ENCODE measurements at regions not wholly inside any gene's neighbourhood (a gene's known extent, or its start where the extent isn't known, plus 50 kb on each side); places are given as distances from the start of the nearest gene placed in this dataset.
"Not testable (repeated sequence)": the region's sequence is repeated elsewhere in the genome, so short reads cannot be mapped to it uniquely, and the experiment has no call there.

DNA sequence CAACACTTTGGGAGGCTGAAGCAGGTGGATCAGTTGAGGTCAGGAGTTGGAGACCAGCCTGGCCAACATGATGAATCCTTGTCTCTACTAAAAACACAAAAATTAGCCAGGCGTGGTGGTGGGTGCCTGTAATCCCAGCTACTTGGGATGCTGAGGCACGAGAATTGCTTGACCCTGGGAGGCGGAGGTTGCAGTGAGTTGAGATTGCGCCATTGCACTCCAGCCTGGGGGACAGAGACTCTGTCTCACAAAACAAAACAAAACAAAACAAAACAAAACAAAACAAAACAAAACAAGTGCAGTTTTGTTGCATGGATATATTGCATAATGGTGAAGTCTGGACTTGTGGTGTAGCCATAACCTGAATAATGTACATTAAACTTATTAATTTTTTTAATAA lies 133.6 kb upstream of the ZNF217 start:
- DNase-seq (ENCODE audit: low spot score); ATAC-seq: not testable (repeated sequence)

DNA sequence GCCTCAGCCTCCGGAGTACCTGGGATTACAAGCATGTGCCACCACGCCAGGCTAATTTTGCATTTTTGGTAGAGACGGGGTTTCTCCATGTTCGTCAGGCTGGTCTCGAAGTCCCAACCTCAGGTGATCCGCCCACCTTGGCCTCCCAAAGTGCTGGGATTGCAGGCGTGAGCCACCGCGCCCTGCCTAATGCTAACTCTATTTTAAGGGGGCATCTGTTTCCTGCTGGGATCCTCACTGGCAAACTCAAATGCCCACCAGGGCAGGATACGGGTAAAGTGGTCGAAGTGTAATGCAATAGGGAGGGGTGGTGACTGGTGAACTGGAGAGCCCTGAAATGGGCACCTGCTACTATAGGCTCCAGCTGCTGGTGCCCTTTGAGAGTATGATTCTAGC lies 131.9 kb upstream of the ZNF217 start:
- no peak for ATAC-seq
- no peak for DNase-seq (ENCODE audit: low spot score)

DNA sequence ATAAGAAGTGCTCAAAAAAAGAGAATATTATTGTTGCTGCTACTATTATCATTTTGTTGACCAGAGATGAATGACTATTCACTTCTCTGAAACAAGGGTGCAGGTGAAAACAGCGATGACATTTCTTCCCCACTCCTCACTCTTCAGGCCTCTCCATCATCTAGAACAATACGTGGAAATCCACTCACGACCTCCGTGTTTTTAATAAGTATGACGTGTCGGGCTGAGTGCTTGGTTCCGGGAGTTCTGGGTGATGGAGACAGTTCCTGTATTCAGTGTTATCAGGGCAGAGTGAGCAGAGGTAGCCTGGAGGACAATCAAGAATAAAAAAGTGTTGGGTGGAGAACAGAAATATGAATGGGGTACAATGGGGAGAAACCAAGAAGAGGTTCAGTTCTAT lies 130.0 kb upstream of the ZNF217 start:
- DNase-seq (ENCODE audit: low spot score) (no peak), ATAC-seq (no peak)

DNA sequence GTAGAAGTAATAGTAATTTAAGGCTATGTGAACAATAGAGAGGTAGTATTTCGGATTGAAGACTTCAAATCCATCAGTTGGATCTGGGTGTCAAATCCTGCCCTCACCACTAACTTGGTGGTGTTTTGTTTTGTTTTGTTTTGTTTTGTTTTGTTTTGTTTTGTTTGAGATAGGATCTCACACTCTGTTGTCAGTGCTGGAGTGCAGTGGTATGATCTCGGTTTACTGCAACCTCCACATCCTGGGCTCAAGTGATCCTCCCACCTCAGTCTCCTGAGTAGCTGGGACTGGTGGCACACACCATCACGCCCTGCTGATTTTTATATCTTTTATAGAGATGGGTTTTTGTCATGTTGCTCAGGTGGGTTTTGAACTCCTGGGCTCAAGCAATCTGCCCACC lies 129.4 kb upstream of the ZNF217 start:
- no peak for ATAC-seq

DNA sequence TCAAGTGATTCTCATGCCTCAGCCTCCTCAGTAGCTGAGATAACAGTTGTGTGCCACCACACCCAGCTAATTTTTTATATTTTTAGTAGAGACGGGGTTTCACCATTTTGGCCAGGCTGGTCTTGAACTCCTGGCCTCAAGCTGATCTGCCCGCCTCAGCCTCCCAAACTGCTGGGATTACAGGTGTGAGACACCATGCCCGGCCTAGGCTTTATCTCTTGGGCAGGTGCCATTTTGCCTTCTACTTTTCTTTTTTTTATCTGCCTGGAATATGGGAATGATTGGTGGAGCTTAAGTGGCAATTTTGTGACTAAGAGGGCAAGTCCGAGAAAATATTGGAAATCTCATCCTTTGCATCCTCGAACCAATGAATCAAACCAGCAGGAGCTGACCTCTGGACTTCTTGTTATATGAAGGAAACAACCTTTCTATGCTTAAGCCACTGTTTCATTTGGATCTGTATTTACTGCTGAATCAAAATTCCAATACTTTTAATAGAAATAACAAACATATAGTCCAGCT lies 128.9 kb upstream of the ZNF217 start:
- no peak for ATAC-seq

More for the DNA sequence above, 129.4 kb upstream of the ZNF217 start:
- no peak for DNase-seq (ENCODE audit: low spot score)

DNA sequence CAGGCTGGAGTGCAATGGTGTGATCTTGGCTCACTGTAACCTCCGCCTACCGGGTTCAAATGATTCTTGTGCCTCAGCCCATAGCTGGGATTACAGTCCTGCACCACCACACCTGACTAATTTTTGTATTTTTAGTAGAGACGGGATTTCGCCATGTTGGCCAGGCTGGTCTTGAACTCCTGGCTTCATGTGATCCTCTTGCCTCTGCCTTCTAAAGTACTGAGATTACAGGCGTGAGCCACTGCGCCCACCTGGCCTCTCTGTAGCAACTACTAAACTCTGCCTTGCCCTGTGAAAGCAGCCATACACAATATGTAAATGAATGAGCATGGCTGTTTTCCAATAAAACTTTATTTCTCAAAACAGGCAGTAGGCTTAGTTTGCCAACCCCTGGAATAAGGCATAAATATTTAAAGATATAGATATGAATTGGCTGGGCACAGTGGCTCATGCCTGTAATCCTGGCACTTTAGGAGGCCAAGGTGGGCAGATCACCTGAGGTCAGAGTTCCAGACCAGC lies 127.9 kb upstream of the ZNF217 start:
- ATAC-seq; DNase-seq (ENCODE audit: low spot score): not testable (repeated sequence)

More for the DNA sequence above, 128.9 kb upstream of the ZNF217 start:
- no peak for DNase-seq (ENCODE audit: low spot score)

DNA sequence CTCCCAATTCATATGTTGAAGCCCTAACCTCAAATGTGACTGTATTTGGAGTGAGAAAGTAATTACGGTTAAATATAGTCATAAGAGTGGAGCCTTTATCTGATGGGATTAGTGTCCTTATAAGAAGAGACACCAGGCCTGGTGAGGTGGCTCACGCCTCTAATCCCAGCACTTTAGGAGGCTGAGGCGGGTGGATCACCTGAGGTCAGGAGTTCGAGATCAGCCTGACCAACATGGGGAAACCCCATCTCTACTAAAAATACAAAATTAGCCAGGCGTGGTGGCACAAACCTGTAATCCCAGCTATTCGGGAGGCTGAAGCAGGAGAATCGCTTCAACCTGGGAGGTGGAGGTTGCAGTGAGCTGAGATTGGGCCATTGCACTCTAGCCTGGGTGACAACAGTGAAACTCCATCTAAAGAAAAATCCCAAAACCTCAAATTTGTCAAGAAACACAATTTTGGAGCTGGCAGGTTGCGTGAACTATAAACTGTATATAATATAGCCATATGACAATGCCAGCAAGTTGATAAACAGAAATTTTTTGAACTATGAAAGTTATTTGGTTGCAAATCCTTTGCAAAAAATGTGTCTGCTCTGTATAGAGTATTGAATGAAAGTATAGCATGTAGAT lies 125.6 kb upstream of the ZNF217 start:
- not testable (repeated sequence) for DNase-seq (ENCODE audit: low spot score)

DNA sequence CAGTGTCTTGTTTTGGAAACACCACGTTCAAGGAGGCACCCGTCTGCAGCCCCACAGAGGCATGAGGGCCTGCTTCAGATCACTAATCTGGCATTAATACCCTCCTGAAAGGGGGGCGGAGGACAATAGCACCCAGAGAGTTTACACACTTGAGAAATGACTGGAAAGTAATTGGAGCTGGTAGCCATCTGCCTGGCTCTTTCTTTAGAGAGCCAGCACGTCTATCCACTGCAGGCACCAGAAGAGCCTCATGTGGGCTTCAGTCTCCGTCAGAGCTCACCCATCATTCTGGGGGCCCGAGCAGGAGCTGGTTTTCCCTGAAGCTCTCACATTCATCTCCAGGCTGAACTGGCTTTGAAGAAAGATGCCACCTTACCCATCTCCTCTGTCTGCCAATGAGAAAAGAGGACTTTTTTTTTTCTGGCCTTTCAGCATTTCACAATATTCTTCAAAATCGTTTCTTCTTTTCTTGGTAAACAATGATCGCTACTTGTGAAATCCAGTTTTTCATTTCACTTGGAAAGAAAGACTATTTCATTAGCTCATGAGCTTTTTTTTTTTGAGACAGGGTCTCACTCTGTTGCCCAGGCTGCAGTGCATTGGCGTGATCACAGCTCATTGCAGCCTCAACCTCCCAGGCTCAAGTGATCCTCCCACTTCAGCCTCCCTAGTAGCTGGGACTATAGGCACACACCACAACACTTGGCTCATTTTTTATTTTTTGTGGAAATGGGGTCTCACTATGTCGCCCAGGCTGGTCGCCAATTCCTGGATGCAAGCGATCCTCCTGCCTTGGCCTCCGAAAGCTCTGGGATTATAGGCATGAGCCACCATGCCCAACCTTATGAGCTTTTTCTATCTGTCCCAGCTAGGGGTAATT lies 124.7 kb upstream of the ZNF217 start:
- DNase-seq (ENCODE audit: low spot score) (no peak), ATAC-seq (no peak)

More for the DNA sequence above, 125.6 kb upstream of the ZNF217 start:
- not testable (repeated sequence) for ATAC-seq

DNA sequence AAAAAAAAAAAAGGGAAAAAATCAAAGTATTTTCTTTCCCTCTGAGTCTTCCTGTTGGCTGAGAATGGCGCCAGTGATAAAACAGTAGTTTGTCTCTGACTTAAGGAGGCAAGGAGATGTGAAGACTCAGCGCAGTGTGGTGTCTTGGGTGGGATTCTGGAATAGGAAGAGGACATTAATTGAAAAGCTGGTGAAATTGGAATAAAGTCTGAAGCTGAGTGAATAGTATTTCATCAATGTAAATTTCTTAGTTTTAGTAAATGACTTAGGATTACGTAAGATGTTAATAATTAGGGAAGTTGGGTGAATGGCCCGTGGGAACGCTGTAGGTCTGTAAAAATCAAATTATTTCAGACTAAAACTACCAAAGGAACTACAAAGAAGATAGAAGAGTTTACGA lies 122.8 kb upstream of the ZNF217 start:
- no peak for ATAC-seq
- DNase-seq (ENCODE audit: low spot score) = no peak

DNA sequence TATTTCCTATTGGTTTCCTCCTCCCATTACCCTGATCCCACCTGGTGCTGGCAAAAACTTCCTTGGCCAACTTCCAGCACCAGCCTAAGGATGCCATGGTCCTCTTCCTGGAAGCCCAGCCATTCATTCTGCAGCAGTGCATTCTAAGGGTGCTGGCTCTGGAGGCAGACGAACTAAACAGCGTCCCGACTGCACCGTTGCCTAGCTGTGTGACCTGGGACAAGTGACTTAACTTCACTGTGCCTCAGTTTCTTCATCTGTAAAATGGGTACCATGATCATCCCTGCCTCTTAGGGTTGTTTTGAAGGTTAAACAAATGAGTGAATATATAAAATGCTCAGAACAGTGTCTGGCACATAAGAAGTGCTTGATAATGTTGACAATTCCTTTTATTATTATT lies 120.9 kb upstream of the ZNF217 start:
- ATAC-seq (no peak), DNase-seq (ENCODE audit: low spot score) (no peak)

DNA sequence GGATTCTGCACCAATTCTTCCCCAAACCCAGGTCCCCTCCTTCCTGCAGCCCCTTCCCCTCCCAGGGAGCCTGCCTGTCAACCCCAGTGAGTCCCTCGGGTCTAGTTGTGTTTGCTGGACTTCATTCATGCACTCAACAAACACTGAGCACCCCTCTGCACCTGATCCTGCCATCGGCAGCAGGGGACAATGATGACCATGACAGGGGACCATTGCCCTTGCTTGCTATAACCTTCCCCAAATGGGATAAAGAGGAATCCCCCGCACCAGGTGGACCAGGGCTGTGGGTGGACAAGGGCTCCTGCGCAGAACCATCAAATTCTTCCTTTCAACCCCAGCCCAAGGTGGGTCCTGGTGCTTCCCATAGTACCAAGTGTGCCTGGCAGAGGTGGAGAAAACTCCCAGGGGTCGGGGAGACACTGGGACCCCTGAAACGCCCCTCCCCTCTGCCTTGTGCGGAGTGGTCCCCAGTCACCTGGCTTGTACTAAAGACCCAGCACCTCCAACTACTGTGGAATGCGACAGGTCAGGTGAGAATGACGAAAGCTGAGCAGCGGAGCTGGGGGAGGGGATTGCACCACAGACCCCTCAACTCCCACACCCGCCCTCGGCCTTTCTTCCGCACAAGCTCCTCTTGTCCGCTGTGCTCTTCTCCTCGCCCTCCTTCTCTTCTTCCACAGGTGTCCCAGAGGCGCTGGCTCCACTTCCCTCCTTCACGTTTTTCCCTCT lies 119.9 kb upstream of the ZNF217 start:
- ATAC-seq (no peak), DNase-seq (ENCODE audit: low spot score) (no peak)

DNA sequence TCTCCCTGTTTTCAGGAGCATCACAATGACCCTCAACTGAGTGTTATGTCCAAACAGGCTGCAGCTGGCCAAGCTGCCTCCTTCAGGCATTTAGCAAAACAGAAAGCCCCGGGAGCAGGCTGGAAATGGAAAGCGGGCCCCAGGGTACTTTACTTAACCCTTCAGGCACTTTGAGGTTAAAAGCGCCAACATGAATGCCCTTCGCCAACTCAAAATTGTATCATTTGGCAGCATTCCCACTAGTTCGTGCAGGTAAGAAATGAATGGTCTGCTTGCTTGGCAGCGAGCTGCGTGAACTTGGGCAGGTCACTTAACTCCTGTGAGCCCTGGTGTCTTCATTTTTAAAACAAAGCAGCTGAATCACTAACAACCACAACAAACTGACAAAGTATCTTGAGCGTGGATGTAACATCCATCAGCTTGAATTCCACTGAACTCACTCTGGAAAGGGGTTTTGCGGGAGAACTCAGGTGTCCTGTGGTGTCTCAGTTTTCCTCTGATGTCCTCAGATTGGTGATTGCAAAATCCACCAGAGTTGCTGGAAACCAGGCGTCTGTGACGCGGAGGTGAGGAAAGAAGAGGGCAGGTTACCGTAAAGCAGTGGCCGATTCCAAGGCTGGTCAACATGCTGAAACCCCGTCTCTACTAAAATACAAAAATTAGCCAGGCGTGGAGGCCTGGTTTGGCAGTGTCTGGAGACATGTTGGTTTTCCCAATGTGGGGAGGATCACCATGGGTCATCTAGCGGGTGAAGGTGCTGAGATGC lies 118.8 kb upstream of the ZNF217 start:
- peak; percentile 71 for ATAC-seq
- peak; percentile 82 for DNase-seq (ENCODE audit: low spot score)

DNA sequence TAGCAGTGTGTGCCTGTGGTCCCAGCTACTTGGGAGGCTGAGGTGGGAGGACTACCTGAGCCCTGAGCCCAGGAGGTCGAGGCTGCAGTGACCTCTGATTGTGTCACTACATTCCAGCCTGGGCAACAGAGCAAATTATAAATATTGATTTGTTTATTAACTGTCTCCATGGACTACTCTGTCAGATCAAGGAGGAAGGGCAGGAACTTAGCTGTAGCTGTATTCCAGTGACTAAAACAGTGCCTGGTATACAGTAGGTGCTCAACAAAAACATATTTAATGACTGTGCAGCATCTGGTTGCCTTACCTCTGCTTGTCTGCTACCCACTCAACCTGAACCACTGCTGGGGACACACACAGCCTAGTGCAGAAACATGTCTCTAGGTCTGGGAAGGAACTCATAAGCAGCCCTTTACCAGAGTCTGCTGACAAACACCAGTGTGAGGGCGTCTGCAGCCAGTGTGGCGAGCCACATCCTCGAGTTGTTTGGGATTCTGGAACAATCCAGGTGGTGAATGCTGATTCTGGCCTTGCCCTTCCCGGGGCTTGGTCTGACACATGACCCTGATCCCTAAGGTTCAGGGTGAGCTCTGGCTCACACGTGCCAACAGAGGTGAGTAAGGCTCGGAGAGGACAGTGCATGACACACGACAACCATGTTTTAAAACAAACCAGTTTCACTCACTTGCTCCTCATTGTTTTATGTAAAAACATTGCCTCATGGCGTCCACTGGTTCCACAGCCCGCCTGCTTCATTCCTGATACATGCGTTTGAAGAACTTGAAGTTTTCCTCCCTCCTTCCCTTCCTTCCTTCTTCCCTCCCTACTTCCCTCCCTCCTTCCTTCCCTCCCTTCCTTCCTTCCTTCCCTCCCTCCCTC lies 117.9 kb upstream of the ZNF217 start:
- DNase-seq (ENCODE audit: low spot score) (peak; percentile 68), ATAC-seq (peak; percentile 73)

DNA sequence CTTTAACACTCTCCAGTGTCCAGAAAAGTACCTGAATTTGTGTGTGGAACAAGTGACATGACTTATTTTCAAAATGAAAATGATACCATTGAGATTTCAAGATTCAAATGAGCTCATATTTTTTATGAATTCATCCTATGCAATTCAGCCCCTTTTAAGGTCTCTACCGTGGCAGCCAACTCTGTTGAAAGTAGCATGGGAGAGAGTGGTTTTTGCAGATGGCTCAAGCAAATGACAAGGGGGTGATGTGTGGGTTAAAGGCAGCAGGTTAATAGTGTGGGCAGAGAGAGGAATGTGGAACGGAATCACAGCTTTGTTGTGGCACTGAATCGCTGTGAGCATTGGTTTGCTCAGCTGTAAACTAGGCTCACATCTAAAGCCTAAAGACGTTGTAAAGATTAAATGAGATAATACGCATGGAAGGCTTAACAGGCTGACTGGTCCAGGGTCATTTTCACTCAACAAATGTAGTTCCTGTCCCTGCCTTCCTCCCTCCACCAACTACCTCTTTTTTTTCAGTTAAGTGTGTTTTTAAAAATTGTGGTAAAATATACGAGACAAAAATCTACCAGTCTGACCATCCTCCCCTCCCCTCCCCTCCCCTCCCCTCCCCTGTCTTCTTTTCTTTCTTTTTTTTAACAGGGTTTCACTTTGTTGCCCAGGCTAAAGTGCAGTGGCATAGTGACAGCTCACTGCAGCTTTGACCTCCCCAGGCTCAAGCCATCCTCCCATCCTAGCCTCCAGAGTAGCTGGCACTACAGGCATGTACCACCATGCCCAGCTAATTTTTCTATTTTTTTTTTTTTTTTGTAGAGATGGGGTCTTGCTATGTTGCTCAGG lies 114.7 kb upstream of the ZNF217 start:
- DNase-seq (ENCODE audit: low spot score) (no peak), ATAC-seq (no peak)

DNA sequence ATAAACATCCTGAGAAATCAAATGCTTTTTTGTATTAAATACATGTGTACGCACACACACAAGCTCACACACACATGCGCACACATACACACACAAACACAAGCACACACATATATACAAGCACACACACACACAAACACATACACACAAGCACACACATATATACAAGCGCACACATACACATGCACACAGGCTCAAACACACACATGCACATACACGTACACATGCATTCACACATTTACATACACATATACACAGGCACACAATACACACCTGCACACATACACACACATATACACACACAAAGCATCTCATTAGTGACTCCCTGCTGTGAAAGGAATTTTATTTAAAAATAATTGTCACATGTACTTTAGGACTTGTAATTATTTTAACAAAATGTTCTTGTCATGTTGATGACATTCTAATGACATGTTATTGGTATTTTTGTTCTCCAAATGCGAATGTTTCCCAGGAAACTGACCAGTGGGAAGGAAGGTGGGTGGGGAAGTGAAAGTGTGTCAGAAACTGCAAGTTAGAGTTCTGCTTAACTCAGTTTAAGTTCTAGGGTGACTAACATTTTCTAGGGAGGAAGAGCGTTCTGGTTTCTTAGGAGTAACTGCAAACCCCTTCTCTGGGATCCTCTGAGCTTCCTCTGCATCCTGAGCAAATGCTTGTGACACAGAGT lies 113.9 kb upstream of the ZNF217 start:
- ATAC-seq = no peak
- no peak for DNase-seq (ENCODE audit: low spot score)

DNA sequence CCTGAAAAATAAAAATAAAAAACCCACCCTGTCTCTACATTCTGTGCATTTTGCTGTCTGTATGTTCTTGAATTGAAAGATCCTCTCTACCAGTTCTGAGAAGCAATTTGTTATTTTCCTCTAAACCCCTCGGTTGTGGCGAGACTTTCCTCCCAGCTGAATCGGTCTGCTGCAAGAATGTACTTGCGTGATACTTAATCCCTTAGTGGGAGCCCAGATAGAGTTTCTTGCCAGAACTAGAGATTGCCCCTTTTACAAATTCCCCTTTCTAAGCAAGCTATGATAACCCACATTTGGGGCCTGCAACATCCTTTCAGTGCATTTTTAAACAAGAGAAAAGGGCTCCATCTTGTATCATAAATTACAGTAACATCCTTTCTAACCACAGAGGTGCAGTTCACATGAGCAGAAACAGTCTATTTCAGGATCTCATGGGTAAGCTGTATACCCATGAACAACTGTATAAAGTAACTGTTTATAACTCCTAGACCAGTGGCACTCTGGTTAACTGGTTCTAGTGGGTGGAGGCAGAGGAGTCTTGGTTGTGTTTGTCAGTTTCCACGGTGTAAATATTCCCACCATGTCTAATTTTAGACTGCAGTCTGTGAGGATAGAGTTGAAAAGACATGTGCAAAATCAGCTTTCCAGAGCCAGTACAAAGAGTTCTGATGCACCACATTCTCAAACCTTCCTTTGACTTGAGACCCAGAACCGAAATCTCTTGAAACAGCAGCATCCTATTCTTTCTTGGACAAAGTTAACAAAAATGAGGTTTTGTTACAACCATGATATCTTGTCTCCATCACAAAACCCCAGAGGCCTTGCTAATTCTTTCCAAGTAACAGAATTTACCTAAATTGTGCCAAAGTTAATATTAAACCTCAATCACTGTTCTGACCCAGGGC lies 113.1 kb upstream of the ZNF217 start:
- DNase-seq (ENCODE audit: low spot score) (no peak), ATAC-seq (peak; percentile 41)

DNA sequence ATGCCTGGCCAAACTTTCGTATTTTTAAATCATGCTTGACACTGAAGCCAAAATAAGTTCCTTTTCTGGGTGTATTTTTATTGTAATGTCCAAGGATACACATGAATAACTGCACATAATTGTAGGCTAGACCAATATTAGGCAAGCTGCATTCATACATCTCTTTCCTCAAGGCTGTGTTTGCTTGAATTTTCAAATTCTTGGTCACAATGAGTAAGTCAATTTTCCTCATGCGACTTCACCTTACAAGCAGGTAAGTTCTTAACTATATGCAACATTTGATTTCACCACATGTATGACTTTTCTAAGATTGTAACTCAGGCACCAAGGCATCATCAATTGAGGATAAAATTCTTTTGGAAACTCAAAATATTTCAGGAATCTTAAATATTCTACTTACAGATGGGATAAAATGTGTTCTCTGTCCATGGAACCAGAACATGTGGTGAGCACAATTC lies 112.4 kb upstream of the ZNF217 start:
- ATAC-seq (no peak), DNase-seq (ENCODE audit: low spot score) (no peak)
